Right kidney (tissue), 1 donor: ENCODE measurements at regions not wholly inside any gene's neighbourhood (a gene's known extent, or its start where the extent isn't known, plus 50 kb on each side); places are given as distances from the start of the nearest gene placed in this dataset.

Experiments
- DNase-seq: peaks from one replicate; pipeline ENCODE4 v3.0.0-alpha.2; 2016

GRCh38 chr4:110780538-110780937, 157.7 kb upstream of the PITX2 start:
- no peak for DNase-seq

DNA sequence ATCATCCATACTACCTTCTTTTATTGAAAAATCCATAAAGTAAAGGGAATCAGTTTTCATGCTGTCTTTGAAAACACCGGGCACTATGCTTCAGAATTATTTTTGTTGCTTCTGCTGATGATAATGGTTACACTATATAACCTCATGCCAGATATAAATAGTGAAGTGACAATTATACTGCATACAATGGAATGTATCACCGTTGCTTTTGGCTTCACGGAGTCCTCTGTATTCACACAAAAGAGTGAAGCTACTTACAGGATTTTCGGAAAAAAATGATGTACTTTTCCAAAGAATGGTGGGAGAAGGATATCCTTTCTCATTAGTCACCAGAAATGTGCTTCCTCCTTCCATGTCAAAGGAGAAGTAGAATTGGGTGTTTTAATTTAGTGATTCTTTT, 159.1 kb upstream of the PITX2 start:
- no peak for DNase-seq

DNA sequence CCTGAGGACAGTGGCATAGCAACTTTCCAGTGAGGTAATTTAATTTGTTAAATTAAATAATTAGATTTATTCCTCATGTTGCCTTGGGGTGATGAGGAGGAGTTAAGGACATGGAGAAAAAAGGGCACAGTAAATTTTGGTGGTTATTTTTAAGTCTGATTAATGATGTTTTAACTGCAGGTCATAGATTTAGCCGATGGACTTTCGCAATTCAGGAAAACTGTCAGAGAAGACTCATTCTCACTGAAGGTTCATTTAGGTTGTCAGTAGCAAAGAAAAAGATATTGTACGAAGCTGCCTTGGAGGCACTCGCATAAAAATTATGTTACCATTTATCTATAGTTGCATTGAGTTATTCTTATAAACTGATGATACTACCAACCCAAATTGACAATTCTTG, 164.2 kb upstream of the PITX2 start:
- DNase-seq = no peak

- DNase-seq = no peak
Measured at GRCh38 chr4:110787707-110788106, 164.8 kb upstream of the PITX2 start.

DNA sequence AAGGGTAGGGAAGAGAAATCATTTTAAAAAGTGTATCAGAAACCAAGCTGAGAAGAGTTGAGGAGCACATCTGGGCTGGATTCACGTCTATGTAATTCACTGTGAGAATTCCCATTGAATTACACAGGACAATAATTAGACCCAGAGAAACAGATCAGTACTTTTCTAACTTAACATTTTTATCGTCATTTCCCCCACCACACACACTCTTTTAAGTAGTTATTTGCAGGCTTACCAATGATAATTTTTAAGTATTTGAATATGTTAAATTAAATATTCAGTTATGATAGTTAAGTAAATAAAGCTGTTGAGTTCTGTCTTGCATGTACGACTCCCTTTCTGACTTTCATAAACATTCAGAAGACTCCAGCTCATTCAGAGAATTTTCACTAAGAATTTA, 165.4 kb upstream of the PITX2 start:
- no peak for DNase-seq

GRCh38 chr4:110792036-110792435, 169.2 kb upstream of the PITX2 start:
- no peak for DNase-seq

DNA sequence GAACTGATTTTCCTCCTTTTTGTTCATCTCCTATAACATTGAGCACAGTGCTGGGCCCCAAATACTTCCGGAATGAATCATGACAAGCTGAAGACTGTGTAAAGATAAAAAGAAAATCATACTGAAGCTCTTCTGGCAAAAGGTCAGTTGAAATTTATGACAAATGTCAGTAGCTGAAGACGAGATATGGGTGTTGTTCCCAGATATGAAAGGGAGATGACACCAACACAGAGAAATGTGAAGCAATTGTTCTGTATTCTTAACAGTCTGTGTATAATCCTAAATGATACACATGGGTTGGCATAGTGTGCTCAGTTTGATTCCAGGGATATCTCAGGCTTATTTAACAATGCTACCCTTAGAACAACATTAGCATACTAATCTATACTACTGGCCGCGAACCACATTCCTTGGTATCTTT, 170.5 kb upstream of the PITX2 start:
- no peak for DNase-seq

GRCh38 chr4:110793890-110794554, 171.1 kb upstream of the PITX2 start:
- no peak for DNase-seq

- DNase-seq = no peak
Measured at GRCh38 chr4:110795971-110796370, 173.1 kb upstream of the PITX2 start.

- DNase-seq = no peak
Measured at GRCh38 chr4:110797486-110797885, 174.6 kb upstream of the PITX2 start.

DNA sequence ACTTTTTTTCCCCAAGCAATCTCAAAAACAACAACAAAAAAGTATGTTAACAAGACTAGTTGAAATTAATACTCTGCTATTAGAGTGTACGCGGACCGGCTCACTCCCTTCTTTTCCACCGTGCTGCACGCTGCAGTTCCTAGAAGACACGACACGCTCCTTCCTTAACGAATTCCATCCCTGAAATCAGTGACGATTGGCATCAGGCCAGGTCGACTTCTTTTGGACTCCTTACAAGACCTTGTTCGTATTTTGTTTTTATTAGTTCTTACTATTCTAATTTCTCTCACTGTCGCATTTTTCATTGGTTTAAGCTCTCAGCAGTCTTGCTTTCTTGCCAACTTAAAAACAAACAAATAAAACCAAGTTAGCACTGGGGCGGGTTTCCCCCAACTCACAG, 175.8 kb upstream of the PITX2 start:
- no peak for DNase-seq

- no peak for DNase-seq
Measured at GRCh38 chr4:110799211-110799610, 176.3 kb upstream of the PITX2 start.

DNA sequence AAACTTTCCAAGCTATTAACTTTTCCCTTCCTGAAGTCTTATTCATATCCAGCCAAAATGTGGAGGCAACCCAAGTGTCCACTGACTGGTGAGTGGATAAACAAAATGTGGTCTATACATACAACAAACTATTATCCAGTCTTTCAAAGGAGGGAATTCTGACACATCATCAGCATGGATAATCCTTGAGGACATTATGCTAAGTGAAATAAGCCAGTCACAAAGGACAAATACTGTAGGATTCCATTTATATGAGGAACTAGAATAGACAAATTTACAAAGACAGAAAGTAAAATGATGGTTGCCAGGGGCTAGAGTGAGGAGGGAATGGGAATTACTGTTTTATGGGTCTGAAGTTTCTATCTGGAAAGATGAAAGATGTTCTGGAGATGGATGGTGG, 178.7 kb upstream of the PITX2 start:
- DNase-seq = no peak

GRCh38 chr4:110808351-110808878, 185.5 kb upstream of the PITX2 start:
- DNase-seq = no peak

GRCh38 chr4:110815950-110816349, 193.1 kb upstream of the PITX2 start:
- no peak for DNase-seq

DNA sequence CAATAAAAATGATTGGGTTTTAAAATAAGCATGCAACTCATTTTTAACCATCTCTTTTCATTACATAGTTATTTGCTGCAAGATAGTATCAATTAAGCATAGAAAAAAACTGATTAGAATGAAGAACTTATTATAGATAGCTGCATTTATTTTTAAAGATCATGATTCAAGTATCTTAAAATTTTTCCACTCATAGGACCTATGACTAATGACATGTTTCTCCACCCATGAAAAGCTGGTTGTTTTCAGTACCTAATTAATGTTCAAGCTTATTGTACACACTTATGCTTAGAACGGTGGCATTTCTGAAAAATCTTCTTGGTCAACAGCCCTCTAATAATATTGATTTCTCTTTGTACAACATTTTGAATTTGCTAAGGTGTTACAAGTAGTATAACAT, 193.5 kb upstream of the PITX2 start:
- no peak for DNase-seq

GRCh38 chr4:110821186-110821585, 198.3 kb upstream of the PITX2 start:
- DNase-seq = no peak

DNA sequence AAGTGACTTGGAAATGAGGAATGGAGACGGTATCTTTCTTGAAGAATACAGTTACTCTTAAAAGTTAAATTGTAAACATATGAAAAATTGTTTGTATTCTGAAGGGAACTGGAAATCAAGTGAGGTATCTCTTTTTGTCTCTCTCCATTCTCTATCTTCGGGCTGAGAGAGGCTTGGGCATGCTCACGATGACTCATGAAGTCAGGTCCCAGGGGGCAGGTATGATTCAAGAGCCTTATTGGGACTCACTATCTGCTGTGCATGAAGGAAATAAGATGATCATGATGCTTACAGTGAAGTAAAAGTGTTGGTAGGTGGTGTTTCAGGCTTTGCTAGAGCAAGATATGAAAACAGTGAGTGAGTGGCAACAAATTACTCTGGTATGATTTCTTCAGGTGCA, 200.4 kb upstream of the PITX2 start:
- DNase-seq = no peak

DNA sequence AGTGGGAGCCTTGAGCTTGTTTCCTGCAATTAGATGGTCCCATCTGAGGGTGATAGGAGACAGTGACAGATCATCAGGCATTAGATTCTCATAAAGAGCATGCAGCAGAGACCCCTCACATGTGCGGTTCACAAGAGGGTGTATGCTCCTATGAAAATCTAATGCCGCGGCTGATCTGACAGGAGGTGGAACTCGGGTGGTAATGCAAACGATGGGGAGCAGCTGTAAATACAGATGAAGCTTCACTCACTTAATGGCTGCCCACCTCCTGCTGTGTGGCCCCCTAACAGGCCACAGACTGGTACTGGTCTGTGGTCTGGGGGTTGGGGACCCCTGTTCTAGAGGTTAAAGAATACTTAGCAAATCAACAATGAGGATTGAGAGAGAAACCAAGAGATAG, 201.5 kb upstream of the PITX2 start:
- no peak for DNase-seq

GRCh38 chr4:110826656-110827055, 203.8 kb upstream of the PITX2 start:
- no peak for DNase-seq

GRCh38 chr4:110830461-110830860, 207.6 kb upstream of the PITX2 start:
- DNase-seq = no peak

DNA sequence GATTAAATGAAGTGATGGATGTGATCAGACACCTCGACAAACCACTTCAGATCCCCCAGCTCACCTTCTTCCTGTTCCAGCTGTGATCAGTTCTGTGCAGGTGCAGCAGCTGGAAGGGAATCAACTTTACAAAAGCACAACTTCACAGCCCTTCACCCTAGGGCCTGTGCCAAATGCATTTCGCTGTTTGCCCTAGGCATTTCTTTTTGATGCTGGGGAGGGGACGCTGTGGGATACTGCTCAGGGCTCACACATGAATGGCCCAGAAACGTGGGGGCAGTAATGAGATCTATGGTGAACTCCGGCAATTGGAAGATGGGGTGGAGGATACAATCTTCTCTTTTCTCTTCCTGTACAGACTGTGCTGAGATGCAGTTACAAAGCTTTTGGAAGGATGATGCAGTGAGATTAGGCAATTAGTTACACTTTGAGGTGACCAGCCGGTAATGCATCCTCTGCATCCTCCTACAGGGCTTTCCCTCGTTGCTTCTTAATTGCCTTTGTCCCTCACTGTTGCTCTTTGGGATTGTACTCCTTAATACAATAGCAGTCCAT, 215.1 kb upstream of the PITX2 start:
- no peak for DNase-seq

GRCh38 chr4:110840221-110840654, 217.4 kb upstream of the PITX2 start:
- DNase-seq = no peak

DNA sequence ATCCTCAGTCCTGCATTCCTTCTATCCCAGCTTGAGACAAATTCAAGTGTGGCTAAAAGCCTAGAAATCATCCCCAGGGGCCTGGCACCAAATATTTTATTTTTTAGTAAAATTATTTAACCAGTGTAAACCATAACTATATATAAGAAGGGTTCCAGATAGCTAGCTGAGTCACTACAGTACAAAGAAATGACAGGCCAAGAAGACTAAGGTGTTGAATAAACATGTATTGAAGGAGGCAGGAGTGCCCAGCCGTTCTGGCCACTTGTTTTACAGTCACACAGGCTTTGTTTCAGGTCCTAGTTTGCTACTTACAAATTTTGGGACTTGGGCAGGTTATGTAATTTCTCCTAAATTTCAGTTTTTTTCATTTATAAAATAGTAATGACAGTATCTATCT, 225.9 kb upstream of the PITX2 start:
- no peak for DNase-seq
